Upper lobe of right lung (tissue), 1 donor: ENCODE measurements at regions not wholly inside any gene's neighbourhood (a gene's known extent, or its start where the extent isn't known, plus 50 kb on each side); places are given as distances from the start of the nearest gene placed in this dataset.

Experiments
- ATAC-seq: fragments of 200-7000 bp; cut with Tn5 transposase; one replicate; pipeline ENCODE4 v1.9.1; 2020; ENCODE audit warnings: mild to moderate bottlenecking, moderate library complexity
- DNase-seq: peaks from one replicate; pipeline ENCODE4 v3.0.0-alpha.2; 2020
- H3K27ac ChIP-seq: fragments of 200-600 bp; one replicate; pipeline ENCODE4 v1.8.0; 2022
- H3K27me3 ChIP-seq: fragments of 200-600 bp; one replicate; pipeline ENCODE4 v1.8.0; 2022; ENCODE audit warnings: mild to moderate bottlenecking
- H3K36me3 ChIP-seq: fragments of 200-600 bp; one replicate; pipeline ENCODE4 v1.8.0; 2022
- H3K4me1 ChIP-seq: fragments of 200-600 bp; one replicate; pipeline ENCODE4 v1.8.0; 2022
- H3K4me3 ChIP-seq: fragments of 200-600 bp; one replicate; pipeline ENCODE4 v1.8.0; 2022; ENCODE audit warnings: mild to moderate bottlenecking
- H3K9me3 ChIP-seq: fragments of 200-600 bp; one replicate; pipeline ENCODE4 v1.8.0; 2022
- CTCF ChIP-seq: fragments of 200-600 bp; IDR thresholded peaks from one replicate; pipeline ENCODE4 v1.8.0; 2022; ENCODE audit warnings: antibody characterized with exemption
- intact Hi-C: fragments of 100-400 bp; cut with DNase I; formaldehyde crosslinking; loops from one replicate; pipeline ENCODE4 v1.11.0; 2022
- donor health status: DM: no; HTN: yes; CAD: no; lungs with severe emphysema.

GRCh38 chr12:66066137-66066928 is 64.2 kb downstream of the LLPH start:
- Histone ChIP-seq H3K4me1 (no peaks in the 10 kb centered on the region), H3K27me3 (no peaks in the 10 kb centered on the region), H3K36me3 (no peaks in the 10 kb centered on the region), H3K9me3 (no peaks in the 10 kb centered on the region), H3K4me3 (no peak overlapping the region), H3K27ac (no peak overlapping the region)
- DNase-seq (no peak), ATAC-seq (no peak)
- intact Hi-C loops: no loop called here
- TF ChIP-seq CTCF: no peak

GRCh38 chr12:66065641-66066136 is 64.9 kb downstream of the LLPH start:
- Histone ChIP-seq H3K27me3 (no peaks in the 10 kb centered on the region), H3K9me3 (no peaks in the 10 kb centered on the region), H3K27ac (no peak overlapping the region), H3K4me3 (no peak overlapping the region), H3K36me3 (no peaks in the 10 kb centered on the region), H3K4me1 (no peaks in the 10 kb centered on the region)
- TF ChIP-seq CTCF: no peak
- ATAC-seq: no peak
- intact Hi-C loops: no loop called here
- no peak for DNase-seq

- intact Hi-C loops: no loop called here
- Histone ChIP-seq H3K9me3 (no peaks in the 10 kb centered on the region), H3K4me1 (no peaks in the 10 kb centered on the region), H3K4me3 (no peak overlapping the region), H3K27me3 (no peaks in the 10 kb centered on the region), H3K36me3 (no peaks in the 10 kb centered on the region), H3K27ac (no peak overlapping the region)
- no peak for DNase-seq
- ATAC-seq: no peak
- TF ChIP-seq CTCF: no peak
These were observed 65.4 kb downstream of the LLPH start for GRCh38 chr12:66065150-66065549.

GRCh38 chr12:66063916-66064315 is 66.6 kb downstream of the LLPH start:
- DNase-seq (no peak), ATAC-seq (no peak)
- intact Hi-C loops: no loop called here
- Histone ChIP-seq H3K27ac (no peak overlapping the region), H3K9me3 (no peaks in the 10 kb centered on the region), H3K4me3 (no peak overlapping the region), H3K4me1 (no peaks in the 10 kb centered on the region), H3K36me3 (no peaks in the 10 kb centered on the region), H3K27me3 (no peaks in the 10 kb centered on the region)
- TF ChIP-seq CTCF: no peak

- intact Hi-C loops: no loop called here
- no peak overlapping the region for H3K4me3 ChIP-seq
- H3K9me3 ChIP-seq: no peaks in the 10 kb centered on the region
- no peaks in the 10 kb centered on the region for H3K36me3 ChIP-seq
- H3K27ac ChIP-seq: no peak overlapping the region
- H3K27me3 ChIP-seq: no peaks in the 10 kb centered on the region
- no peak for TF ChIP-seq CTCF
- no peak for ATAC-seq
- no peak for DNase-seq
- H3K4me1 ChIP-seq: no peaks in the 10 kb centered on the region
These were observed 68.3 kb downstream of the LLPH start for GRCh38 chr12:66062290-66062625.
